B cell (primary cell): ENCODE measurements at regions not wholly inside any gene's neighbourhood (a gene's known extent, or its start where the extent isn't known, plus 50 kb on each side); places are given as distances from the start of the nearest gene placed in this dataset.
A peak's percentile ranks its signal among the peaks of the same experiment; 100 is the strongest.

Experiments
- ATAC-seq: fragments of 200-7000 bp; cut with Tn5 transposase; one replicate; pipeline ENCODE4 v1.10.0; 2021; ENCODE audit warnings: low read depth, mild to moderate bottlenecking, moderate number of reproducible peaks, moderate library complexity
- CTCF ChIA-PET: fragments of 350-600 bp; sonication (Branson Sonifier 250); formaldehyde crosslinking; loops from one replicate; lab custom pipeline; 2021; ENCODE audit warnings: antibody characterized with exemption, inconsistent platforms; lab: Charles Lee
- POLR2A ChIA-PET: fragments of 350-600 bp; sonication (Branson Sonifier 250); formaldehyde crosslinking; loops from one replicate; lab custom pipeline; 2021; ENCODE audit warnings: antibody characterized with exemption; lab: Charles Lee
- DNase-seq: peaks from one replicate; pipeline ENCODE4 v3.0.0; 2013
- H2AFZ ChIP-seq: 2 replicates; pipeline ENCODE4 v1.6.1; 2012; ENCODE audit warnings: mild to moderate bottlenecking, low read depth, low read length; ENCODE audit not compliant: insufficient read depth, poor library complexity, severe bottlenecking
- H3K27ac ChIP-seq, 2 donors: 1 replicate in 1 of 2; 2 replicates in 1 of 2; pipeline ENCODE4 v1.5.1; 2012 to 2013; ENCODE audit warnings: low read length in 2 of 2, mild to moderate bottlenecking in 2 of 2, moderate library complexity in 1 of 2
- H3K27me3 ChIP-seq, 4 experiments: fragments of 200-600 bp in 1 of 4; sonication (generic) in 1 of 4; replicated peaks in 1 of 4; 1 replicate in 2 of 4; 2 replicates in 2 of 4; pipeline versions ENCODE4 v1.6.1 to v1.7.0; 2013 to 2016; ENCODE audit warnings: low read length in 3 of 4, mild to moderate bottlenecking in 2 of 4, mixed read lengths in 1 of 4, moderate library complexity in 1 of 4; ENCODE audit not compliant: insufficient read depth in 4 of 4, control insufficient read depth in 3 of 4; ENCODE audit errors: control extremely low read depth in 1 of 4
- H3K36me3 ChIP-seq, 2 experiments: replicated peaks in 1 of 2; 1 replicate in 1 of 2; 2 replicates in 1 of 2; pipeline versions ENCODE4 v1.6.1 to v1.7.1; 2013; ENCODE audit warnings: low read length in 1 of 2; ENCODE audit not compliant: insufficient read depth in 2 of 2, control insufficient read depth in 1 of 2; ENCODE audit errors: control extremely low read depth in 1 of 2, extremely low read depth in 1 of 2
- H3K4me1 ChIP-seq, 2 donors: fragments of 200-600 bp in 1 of 2; sonication (generic) in 1 of 2; 1 replicate in 1 of 2; 2 replicates in 1 of 2; pipeline versions ENCODE4 v1.5.1 to v1.6.1; 2013 to 2017; ENCODE audit warnings: low read length in 2 of 2; ENCODE audit not compliant: control insufficient read depth in 2 of 2, insufficient read depth in 2 of 2
- H3K4me2 ChIP-seq: replicated peaks from 2 replicates; pipeline ENCODE3; 2012; ENCODE audit warnings: mild to moderate bottlenecking, low read depth, low read length; ENCODE audit not compliant: poor library complexity, severe bottlenecking
- H3K4me3 ChIP-seq, 5 experiments: fragments of 200-600 bp in 1 of 5; sonication (generic) in 1 of 5; 1 replicate in 3 of 5; 2 replicates in 2 of 5; pipeline versions ENCODE4 v1.5.1 to v1.7.0; 2011 to 2016; ENCODE audit warnings: low read length in 4 of 5, mild to moderate bottlenecking in 4 of 5, low read depth in 2 of 5, control low read depth in 1 of 5, moderate library complexity in 1 of 5; ENCODE audit not compliant: insufficient read depth in 1 of 5; ENCODE audit errors: control extremely low read depth in 1 of 5, extremely low read depth in 1 of 5
- H3K79me2 ChIP-seq: fragments of 200-600 bp; sonication (generic); one replicate; pipeline ENCODE4 v1.6.0; 2016; ENCODE audit warnings: low read length; ENCODE audit not compliant: control insufficient read depth, insufficient read depth
- H3K9ac ChIP-seq: fragments of 200-600 bp; sonication (generic); 2 replicates; pipeline ENCODE4 v1.6.1; 2017; ENCODE audit warnings: mild to moderate bottlenecking, low read length, moderate library complexity
- H3K9me3 ChIP-seq, 3 donors: one replicate each; pipeline versions ENCODE4 v1.6.1 to v1.7.1; 2013; ENCODE audit warnings: low read length in 2 of 3; ENCODE audit not compliant: control insufficient read depth in 2 of 3, insufficient read depth in 1 of 3; ENCODE audit errors: control extremely low read depth in 1 of 3
- H4K20me1 ChIP-seq: 2 replicates; pipeline ENCODE4 v1.6.0; 2012; ENCODE audit warnings: mild to moderate bottlenecking, low read length; ENCODE audit not compliant: insufficient read depth, control insufficient read depth, poor library complexity, severe bottlenecking
- H3K27ac Mint-ChIP-seq: one replicate; pipeline ENCODE4 v1.8.0; 2021; ENCODE audit warnings: mixed read lengths
- H3K27me3 Mint-ChIP-seq: one replicate; pipeline ENCODE4 v1.8.0; 2021; ENCODE audit warnings: mixed read lengths
- H3K4me1 Mint-ChIP-seq: one replicate; pipeline ENCODE4 v1.8.0; 2021; ENCODE audit warnings: mixed read lengths
- H3K4me3 Mint-ChIP-seq: one replicate; pipeline ENCODE4 v1.8.0; 2021; ENCODE audit warnings: mixed read lengths
- H3K9me3 Mint-ChIP-seq: one replicate; pipeline ENCODE4 v1.8.0; 2022; ENCODE audit warnings: mixed read lengths; ENCODE audit not compliant: insufficient read depth
- CTCF ChIP-seq: fragments of 200-600 bp; IDR thresholded peaks from one replicate; pipeline ENCODE4 v1.8.0; 2022; ENCODE audit warnings: antibody characterized with exemption, mild to moderate bottlenecking
- EZH2 ChIP-seq: IDR thresholded peaks from 2 replicates; pipeline ENCODE4 v1.6.1; 2012; ENCODE audit warnings: borderline replicate concordance, low read depth, mild to moderate bottlenecking, moderate library complexity, low read length; ENCODE audit not compliant: insufficient read depth, poor library complexity, severe bottlenecking
- WGBS: methylation state at CpG from one replicate; pipeline ENCODE4 v1.1.5; 2013; ENCODE audit warnings: missing lambda C conversion rate; ENCODE audit not compliant: insufficient coverage; 5-methylcytosine and 5-hydroxymethylcytosine counted together
- intact Hi-C: fragments of 100-400 bp; cut with micrococcal nuclease; formaldehyde crosslinking; loops from one replicate; pipeline ENCODE4 v1.10.0; 2022

DNA sequence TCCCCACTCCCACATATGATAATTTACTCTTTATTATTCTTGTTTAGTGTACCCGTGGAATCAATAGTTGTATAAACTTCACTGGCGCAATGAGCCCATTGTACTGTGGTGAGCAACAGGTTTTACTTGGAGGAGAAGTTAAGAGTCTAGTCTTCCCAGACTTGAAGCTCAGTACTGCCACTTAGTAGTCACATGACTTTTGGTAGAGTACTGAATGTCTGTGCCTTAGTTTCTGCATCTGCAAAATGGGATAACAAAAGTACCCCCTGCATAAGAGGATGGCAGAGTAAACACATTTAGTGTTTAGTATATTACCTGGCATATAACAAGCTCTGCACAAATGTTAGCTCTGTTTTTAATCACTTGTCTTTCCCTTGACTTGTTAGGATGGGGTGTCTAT, 375.5 kb downstream of the VRK1 start:
- Histone ChIP-seq H3K4me3 (no peak overlapping the region), H3K4me1 (peaks cover 3 to 7% of the 10 kb centered on the region in 2 donors), H3K4me2 (no peak overlapping the region), H4K20me1 (no peaks in the 10 kb centered on the region), H3K27me3 (peaks cover 0 to 6% (median 0%) of the 10 kb centered on the region in 4 experiments), H3K79me2 (no peaks in the 10 kb centered on the region), H3K36me3 (no peaks in the 10 kb centered on the region), H2AFZ (no peak overlapping the region), H3K9ac (no peak overlapping the region), H3K9me3 (peaks cover 0 to 5% (median 0%) of the 10 kb centered on the region in 3 donors), H3K27ac (no peak overlapping the region)
- H3K27me3 Mint-ChIP-seq = peaks cover 7% of the 10 kb centered on the region
- WGBS = no CpG with 5 or more reads among the region's 2 CpGs
- no peak for TF ChIP-seq CTCF
- no peak for TF ChIP-seq EZH2
- CTCF ChIA-PET = no interaction called here
- H3K4me3 Mint-ChIP-seq = no peak overlapping the region
- intact Hi-C loops = no loop called here
- POLR2A ChIA-PET = no interaction called here
- ATAC-seq (no peak), DNase-seq (no peak)
- no peak overlapping the region for H3K27ac Mint-ChIP-seq
- peaks cover 10% of the 10 kb centered on the region for H3K4me1 Mint-ChIP-seq
- H3K9me3 Mint-ChIP-seq = peaks cover 3% of the 10 kb centered on the region

- H3K36me3 ChIP-seq = no peaks in the 10 kb centered on the region
- peaks cover 28% of the 10 kb centered on the region for H3K4me1 Mint-ChIP-seq
- intact Hi-C loops = no loop called here
- H2AFZ ChIP-seq = no peak overlapping the region
- no peaks in the 10 kb centered on the region for H4K20me1 ChIP-seq
- no peaks in the 10 kb centered on the region for H3K79me2 ChIP-seq
- no peak overlapping the region for H3K9ac ChIP-seq
- TF ChIP-seq EZH2 (no peak), CTCF (no peak)
- H3K9me3 Mint-ChIP-seq = peaks cover 3% of the 10 kb centered on the region
- ChIA-PET POLR2A (no interaction called here), CTCF (no interaction called here)
- no peak overlapping the region for H3K4me3 ChIP-seq
- ATAC-seq = no peak
- WGBS = 62% methylated on average over 4 of the region's 6 CpGs
- no peak overlapping the region for H3K27ac ChIP-seq
- H3K4me3 Mint-ChIP-seq = peak overlapping the region; percentile 15
- H3K4me2 ChIP-seq = no peak overlapping the region
- peaks cover 0 to 15% (median 0%) of the 10 kb centered on the region in 3 donors for H3K9me3 ChIP-seq
- peaks cover 0 to 6% (median 0%) of the 10 kb centered on the region in 4 experiments for H3K27me3 ChIP-seq
- H3K27ac Mint-ChIP-seq = no peak overlapping the region
- DNase-seq = peak; percentile 30
- peaks cover 4% of the 10 kb centered on the region for H3K27me3 Mint-ChIP-seq
- peaks cover 8 to 12% of the 10 kb centered on the region in 2 donors for H3K4me1 ChIP-seq
Observed at GRCh38 chr14:97177016-97177415, 379.8 kb downstream of the VRK1 start.
